GM18519 (cell line): ENCODE measurements at regions not wholly inside any gene's neighbourhood (a gene's known extent, or its start where the extent isn't known, plus 50 kb on each side); places are given as distances from the start of the nearest gene placed in this dataset.

Experiments
- ATAC-seq: cut with Tn5 transposase; IDR thresholded peaks from one replicate; pipeline ENCODE4 v1.9.1; 2021; ENCODE audit warnings: mild to moderate bottlenecking, moderate library complexity; ENCODE audit not compliant: unreplicated experiment, low FRiP score

- ATAC-seq: no peak
Observed at GRCh38 chr6:164150232-164150631, 735.7 kb downstream of the QKI start.

- no peak for ATAC-seq
Observed at GRCh38 chr6:164148788-164149187, 734.3 kb downstream of the QKI start.

- ATAC-seq: no peak
Observed at GRCh38 chr6:164144316-164144715, 729.8 kb downstream of the QKI start.

GRCh38 chr6:164142322-164142721, 727.8 kb downstream of the QKI start:
- no peak for ATAC-seq

- no peak for ATAC-seq
Observed at GRCh38 chr6:164135511-164136132, 721.1 kb downstream of the QKI start.

- no peak for ATAC-seq
Observed at GRCh38 chr6:164133095-164133494, 718.6 kb downstream of the QKI start.

- ATAC-seq: no peak
Observed at GRCh38 chr6:164130585-164130984, 716.1 kb downstream of the QKI start.

GRCh38 chr6:164130151-164130550, 715.6 kb downstream of the QKI start:
- no peak for ATAC-seq

GRCh38 chr6:164129218-164129617, 714.7 kb downstream of the QKI start:
- ATAC-seq: no peak

- ATAC-seq: no peak
Observed at GRCh38 chr6:164128101-164128500, 713.6 kb downstream of the QKI start.

- no peak for ATAC-seq
Observed at GRCh38 chr6:164124986-164125385, 710.5 kb downstream of the QKI start.

GRCh38 chr6:164124473-164124872, 710.0 kb downstream of the QKI start:
- no peak for ATAC-seq

GRCh38 chr6:164122109-164122508, 707.6 kb downstream of the QKI start:
- no peak for ATAC-seq

- ATAC-seq: no peak
Observed at GRCh38 chr6:164121527-164121926, 707.0 kb downstream of the QKI start.

GRCh38 chr6:164114651-164115050, 700.1 kb downstream of the QKI start:
- no peak for ATAC-seq

- ATAC-seq: no peak
Observed at GRCh38 chr6:164114051-164114450, 699.5 kb downstream of the QKI start.

- no peak for ATAC-seq
Observed at GRCh38 chr6:164113637-164114036, 699.1 kb downstream of the QKI start.

GRCh38 chr6:164109770-164110140, 695.2 kb downstream of the QKI start:
- no peak for ATAC-seq

GRCh38 chr6:164108869-164109769, 694.6 kb downstream of the QKI start:
- ATAC-seq: no peak

- ATAC-seq: no peak
Observed at GRCh38 chr6:164108092-164108491, 693.6 kb downstream of the QKI start.

GRCh38 chr6:164107297-164107995, 692.9 kb downstream of the QKI start:
- no peak for ATAC-seq
